HL-60 (cell line): ENCODE measurements at regions not wholly inside any gene's neighbourhood (a gene's known extent, or its start where the extent isn't known, plus 50 kb on each side); places are given as distances from the start of the nearest gene placed in this dataset.

Source experiments
- DNase-seq, 2 experiments: peaks; one replicate each; pipeline ENCODE4 v3.0.0-alpha.2; 2010 to 2020; ENCODE audit warnings: low read depth in 1 of 2, low spot score in 1 of 2
- H3K27ac ChIP-seq: fragments of 250-450 bp; sonication (Bioruptor Pico); replicated peaks from 2 replicates; pipeline ENCODE4 v1.5.1; 2020; ENCODE audit warnings: mild to moderate bottlenecking, moderate library complexity
- H3K27me3 ChIP-seq: fragments of 250-450 bp; sonication (Bioruptor Pico); 2 replicates; pipeline ENCODE4 v1.5.1; 2021; ENCODE audit warnings: mild to moderate bottlenecking, moderate library complexity; ENCODE audit not compliant: insufficient read depth, poor library complexity, severe bottlenecking
- H3K4me3 ChIP-seq: replicated peaks from 2 replicates; pipeline ENCODE4 v1.5.1; 2011; ENCODE audit warnings: mild to moderate bottlenecking, control low read depth, low read length; ENCODE audit not compliant: insufficient read depth
- GABPA ChIP-seq: IDR thresholded peaks from 2 replicates; pipeline ENCODE4 v1.6.1; 2012; ENCODE audit warnings: low read depth
- POLR2AphosphoS5 ChIP-seq: IDR thresholded peaks from 2 replicates; pipeline ENCODE4 v1.6.1; 2012; ENCODE audit warnings: low read depth
- SPI1 ChIP-seq: IDR thresholded peaks from 2 replicates; pipeline ENCODE4 v1.6.1; 2012; ENCODE audit warnings: low read depth, mild to moderate bottlenecking, borderline replicate concordance
- TF ChIP-seq, protein P1 (sequence below): IDR thresholded peaks from one replicate; pipeline ENCODE4 v1.5.1; 2011; ENCODE audit warnings: low read length, control low read depth, inconsistent platforms; ENCODE audit not compliant: insufficient read depth
- TF ChIP-seq, protein P2 (sequence below): IDR thresholded peaks from 2 replicates; pipeline ENCODE4 v1.6.1; 2012; ENCODE audit warnings: low read depth; ENCODE audit not compliant: insufficient replicate concordance

DNA sequence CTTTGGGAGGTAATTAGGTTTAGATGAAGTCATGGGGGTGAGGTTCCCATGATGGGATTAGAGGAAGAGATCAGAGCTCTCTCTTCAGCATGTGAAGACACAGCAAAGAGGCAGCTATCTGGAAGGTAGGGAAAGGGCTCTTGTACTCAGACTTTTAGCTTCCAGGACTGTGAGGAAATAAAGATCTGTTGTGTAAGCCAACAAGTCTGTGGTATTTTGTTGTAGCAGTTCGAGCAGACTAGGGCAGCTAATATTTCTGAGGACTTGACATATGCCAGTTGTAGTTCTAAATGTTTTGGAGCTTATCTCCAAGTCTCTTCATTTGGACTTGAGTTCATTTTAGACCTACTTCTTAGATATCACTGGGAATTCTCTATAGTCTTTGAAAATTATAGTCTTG is 137.3 kb upstream of the PDE5A start:
- no peak for DNase-seq

DNA sequence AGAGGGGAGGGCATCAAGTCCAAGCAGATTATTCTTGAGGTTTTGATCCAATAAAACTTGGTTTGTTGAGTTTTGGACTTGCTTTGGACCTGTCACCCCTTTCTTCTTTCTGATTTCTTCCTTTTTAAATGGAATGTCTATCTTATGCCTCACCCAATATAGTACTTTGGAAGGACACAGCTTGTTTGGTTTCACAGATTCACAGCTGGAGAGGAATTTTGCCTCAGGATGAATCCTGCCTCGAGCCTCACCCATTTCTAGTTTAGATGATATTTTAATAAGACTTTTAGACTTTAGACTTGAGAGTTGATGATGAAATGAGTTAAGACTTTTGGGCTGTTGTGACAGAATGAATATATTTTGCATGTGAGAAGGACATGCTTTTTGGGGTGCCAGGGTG is 136.9 kb upstream of the PDE5A start:
- no peak overlapping the region for H3K27ac ChIP-seq
- no peak overlapping the region for H3K4me3 ChIP-seq
- H3K27me3 ChIP-seq: no peaks in the 10 kb centered on the region
- TF ChIP-seq, protein P1, sequence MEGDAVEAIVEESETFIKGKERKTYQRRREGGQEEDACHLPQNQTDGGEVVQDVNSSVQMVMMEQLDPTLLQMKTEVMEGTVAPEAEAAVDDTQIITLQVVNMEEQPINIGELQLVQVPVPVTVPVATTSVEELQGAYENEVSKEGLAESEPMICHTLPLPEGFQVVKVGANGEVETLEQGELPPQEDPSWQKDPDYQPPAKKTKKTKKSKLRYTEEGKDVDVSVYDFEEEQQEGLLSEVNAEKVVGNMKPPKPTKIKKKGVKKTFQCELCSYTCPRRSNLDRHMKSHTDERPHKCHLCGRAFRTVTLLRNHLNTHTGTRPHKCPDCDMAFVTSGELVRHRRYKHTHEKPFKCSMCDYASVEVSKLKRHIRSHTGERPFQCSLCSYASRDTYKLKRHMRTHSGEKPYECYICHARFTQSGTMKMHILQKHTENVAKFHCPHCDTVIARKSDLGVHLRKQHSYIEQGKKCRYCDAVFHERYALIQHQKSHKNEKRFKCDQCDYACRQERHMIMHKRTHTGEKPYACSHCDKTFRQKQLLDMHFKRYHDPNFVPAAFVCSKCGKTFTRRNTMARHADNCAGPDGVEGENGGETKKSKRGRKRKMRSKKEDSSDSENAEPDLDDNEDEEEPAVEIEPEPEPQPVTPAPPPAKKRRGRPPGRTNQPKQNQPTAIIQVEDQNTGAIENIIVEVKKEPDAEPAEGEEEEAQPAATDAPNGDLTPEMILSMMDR: no peak
- TF ChIP-seq GABPA (no peak), POLR2AphosphoS5 (no peak), SPI1 (no peak)
- TF ChIP-seq, protein P2, sequence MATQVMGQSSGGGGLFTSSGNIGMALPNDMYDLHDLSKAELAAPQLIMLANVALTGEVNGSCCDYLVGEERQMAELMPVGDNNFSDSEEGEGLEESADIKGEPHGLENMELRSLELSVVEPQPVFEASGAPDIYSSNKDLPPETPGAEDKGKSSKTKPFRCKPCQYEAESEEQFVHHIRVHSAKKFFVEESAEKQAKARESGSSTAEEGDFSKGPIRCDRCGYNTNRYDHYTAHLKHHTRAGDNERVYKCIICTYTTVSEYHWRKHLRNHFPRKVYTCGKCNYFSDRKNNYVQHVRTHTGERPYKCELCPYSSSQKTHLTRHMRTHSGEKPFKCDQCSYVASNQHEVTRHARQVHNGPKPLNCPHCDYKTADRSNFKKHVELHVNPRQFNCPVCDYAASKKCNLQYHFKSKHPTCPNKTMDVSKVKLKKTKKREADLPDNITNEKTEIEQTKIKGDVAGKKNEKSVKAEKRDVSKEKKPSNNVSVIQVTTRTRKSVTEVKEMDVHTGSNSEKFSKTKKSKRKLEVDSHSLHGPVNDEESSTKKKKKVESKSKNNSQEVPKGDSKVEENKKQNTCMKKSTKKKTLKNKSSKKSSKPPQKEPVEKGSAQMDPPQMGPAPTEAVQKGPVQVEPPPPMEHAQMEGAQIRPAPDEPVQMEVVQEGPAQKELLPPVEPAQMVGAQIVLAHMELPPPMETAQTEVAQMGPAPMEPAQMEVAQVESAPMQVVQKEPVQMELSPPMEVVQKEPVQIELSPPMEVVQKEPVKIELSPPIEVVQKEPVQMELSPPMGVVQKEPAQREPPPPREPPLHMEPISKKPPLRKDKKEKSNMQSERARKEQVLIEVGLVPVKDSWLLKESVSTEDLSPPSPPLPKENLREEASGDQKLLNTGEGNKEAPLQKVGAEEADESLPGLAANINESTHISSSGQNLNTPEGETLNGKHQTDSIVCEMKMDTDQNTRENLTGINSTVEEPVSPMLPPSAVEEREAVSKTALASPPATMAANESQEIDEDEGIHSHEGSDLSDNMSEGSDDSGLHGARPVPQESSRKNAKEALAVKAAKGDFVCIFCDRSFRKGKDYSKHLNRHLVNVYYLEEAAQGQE: no peak
- no peak for DNase-seq

More for the DNA sequence above, 137.3 kb upstream of the PDE5A start:
- TF ChIP-seq, protein P1: no peak
- no peak for TF ChIP-seq POLR2AphosphoS5
- TF ChIP-seq SPI1: no peak
- TF ChIP-seq, protein P2: no peak
- TF ChIP-seq GABPA: no peak
- no peak overlapping the region for H3K4me3 ChIP-seq
- H3K27ac ChIP-seq: no peak overlapping the region
- no peaks in the 10 kb centered on the region for H3K27me3 ChIP-seq

DNA sequence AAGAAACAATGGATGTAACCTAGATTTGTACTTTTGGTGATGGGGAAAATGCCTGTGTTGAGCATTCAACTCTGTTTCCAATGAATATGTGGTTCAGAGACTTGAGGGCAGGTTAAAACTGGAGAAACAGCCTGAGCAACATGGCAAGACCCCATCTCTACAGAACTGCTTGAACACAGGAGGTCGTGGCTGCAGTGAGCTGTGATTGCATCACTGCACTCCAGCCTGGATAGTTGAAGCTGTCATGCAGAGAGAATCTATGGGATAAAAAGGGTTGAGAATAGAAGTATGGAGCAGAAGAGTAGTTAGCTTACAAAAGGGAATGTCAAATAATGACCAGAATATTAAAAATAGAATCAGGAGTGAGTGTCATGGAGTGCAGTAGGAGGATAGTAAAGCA is 134.8 kb upstream of the PDE5A start:
- TF ChIP-seq SPI1 (no peak), POLR2AphosphoS5 (no peak), GABPA (no peak)
- TF ChIP-seq, protein P1: no peak
- TF ChIP-seq, protein P2: no peak
- H3K4me3 ChIP-seq: no peak overlapping the region
- H3K27ac ChIP-seq: no peak overlapping the region
- H3K27me3 ChIP-seq: no peaks in the 10 kb centered on the region
- DNase-seq: no peak
